ENCODE measurements at regions not wholly inside any gene's neighbourhood (a gene's known extent, or its start where the extent isn't known, plus 50 kb on each side); places are given as distances from the start of the nearest gene placed in this dataset.
"Not testable (repeated sequence)": the region's sequence is repeated elsewhere in the genome, so short reads cannot be mapped to it uniquely, and the experiment has no call there.

DNA sequence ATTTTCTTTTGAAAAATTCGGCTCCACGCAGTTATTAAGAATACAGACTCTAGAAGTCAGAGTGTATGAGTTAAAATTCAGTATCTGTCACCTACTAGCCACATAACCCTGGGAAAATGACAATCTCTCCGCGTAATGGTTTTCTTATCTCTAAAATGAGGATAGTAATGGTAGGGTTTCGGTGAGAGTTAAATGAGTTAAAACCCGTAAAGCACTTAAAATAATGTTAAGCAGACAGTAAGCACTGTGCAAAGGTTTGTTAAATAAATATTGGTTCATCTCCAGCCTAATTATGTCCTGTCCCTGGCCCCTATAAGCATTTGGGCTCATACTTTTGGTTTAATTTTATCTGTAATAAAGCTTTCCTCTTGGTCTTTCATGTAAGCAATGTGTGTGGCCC lies 350.8 kb upstream of the GRIA3 start:
- no peak for DNase-seq

GRCh38 chrX:122835886-122836285 lies 348.2 kb upstream of the GRIA3 start:
- no peak for DNase-seq

DNA sequence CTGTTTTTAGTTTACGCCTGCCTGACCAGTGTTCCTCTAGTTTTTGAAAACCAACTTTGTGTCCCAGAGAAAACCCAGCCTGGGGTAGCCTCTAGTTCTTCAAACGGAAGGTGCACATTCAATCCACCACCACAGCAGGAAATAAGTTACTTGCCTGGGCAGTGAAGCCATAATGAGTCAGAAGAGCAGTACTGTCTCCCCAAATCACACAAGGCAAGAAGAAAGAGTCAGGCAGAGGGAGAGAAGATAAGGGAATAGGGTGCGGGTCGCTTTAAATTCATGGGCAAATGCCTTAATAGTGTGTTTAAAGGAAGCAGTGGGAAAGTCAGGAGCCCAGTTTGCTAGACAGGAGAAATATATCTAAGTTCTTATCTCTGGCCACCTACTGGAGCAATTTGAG lies 333.8 kb upstream of the GRIA3 start:
- DNase-seq: peak; percentile 41

GRCh38 chrX:122856205-122856604 lies 327.9 kb upstream of the GRIA3 start:
- DNase-seq: no peak

DNA sequence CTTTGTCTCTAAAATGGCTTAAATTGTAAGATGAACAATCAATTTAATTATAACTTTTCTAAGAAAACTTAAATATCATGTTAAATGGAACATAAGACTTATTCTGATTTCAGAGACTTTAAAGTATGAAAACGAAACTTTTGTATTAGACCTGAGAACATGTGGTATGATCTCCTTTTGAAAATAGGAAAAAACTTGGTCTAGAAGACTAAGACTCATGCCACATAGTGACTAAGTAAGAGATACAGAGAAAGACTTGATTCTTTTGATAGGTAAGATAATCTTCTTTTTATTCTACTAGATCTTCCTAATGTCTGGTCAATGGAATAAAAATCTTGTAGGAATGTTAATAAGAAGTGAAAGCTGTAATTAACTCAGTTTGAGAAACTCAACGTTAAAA lies 326.3 kb upstream of the GRIA3 start:
- DNase-seq: no peak

- no peak for DNase-seq
Observed at GRCh38 chrX:122863067-122863466, 321.0 kb upstream of the GRIA3 start.

DNA sequence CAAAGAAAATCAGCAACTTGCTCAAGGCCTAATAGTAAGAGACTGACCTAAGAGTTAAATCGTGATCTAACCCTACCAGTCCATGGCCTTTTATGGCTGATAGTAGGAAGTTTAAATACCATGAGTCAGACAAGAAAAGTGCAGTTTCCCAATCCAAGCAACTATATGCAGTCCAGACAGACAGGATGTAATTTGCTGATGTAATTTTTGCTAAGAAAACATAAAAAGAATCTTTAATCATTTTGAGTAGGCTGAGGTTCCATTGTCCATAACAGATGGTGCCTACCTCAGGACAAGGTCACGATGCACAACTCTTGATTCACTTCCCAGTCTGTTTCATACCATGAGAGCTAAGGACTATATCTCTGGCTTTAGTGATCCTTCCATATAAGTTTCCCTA lies 317.5 kb upstream of the GRIA3 start:
- DNase-seq: no peak

GRCh38 chrX:122868631-122869030 lies 315.4 kb upstream of the GRIA3 start:
- no peak for DNase-seq

DNA sequence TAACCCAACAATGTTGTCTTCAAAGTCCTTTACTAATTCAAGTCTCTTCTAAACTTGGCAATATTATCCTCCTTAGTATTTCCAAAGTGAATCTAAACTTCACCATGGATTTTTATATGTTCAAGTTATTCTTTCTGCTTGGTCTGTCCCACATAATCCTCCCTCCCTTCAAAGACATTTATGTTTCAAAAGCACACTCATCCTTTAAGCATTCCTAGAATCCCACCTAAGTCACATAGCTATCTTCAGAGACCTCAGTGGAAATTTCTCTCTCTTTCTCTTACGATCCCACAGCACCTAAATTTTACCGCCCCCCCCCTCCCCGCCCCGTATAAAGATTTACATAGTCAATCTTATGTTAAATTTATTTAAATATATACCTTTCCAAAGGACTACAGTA lies 314.9 kb upstream of the GRIA3 start:
- DNase-seq: no peak

GRCh38 chrX:122878269-122878668 lies 305.8 kb upstream of the GRIA3 start:
- no peak for DNase-seq

GRCh38 chrX:122880952-122881351 lies 303.1 kb upstream of the GRIA3 start:
- no peak for DNase-seq

DNA sequence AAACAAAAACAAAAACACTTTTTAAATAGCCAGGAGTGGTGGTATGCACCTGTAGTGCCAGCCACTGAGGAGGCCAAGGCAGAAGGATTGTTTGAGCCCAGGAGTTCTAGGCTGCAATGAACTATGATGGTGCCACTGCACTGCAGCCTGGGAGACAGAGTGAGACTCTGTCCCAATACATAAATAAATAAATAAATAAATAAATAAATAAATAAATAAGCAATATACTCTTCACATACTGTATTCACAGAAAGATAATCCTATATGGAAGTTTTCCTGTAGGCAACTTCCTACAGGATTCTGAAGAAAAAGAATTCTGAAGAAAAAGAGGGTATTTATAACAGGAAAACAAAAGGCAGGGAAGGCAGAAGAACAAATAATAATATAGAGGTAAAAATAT lies 293.3 kb upstream of the GRIA3 start:
- no peak for DNase-seq

DNA sequence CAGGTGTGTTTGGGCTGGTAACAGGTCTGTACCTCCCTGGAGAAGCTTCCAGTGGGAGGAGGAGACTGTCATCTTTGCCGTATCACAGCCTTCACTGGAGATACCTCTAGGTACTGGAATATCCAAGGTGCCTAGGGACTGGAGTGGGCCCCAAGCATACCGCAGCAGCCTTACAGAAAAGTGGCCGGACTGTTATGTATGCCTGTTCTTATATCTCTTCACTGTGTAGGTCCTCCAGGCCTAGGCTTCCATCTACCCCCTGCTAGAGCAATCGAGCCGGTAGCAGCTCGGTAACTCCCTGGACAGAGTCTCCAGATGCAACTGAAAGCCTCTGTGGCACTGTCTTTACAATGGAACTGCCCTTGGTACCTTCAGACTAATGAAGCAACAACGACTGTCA lies 277.4 kb upstream of the GRIA3 start:
- no peak for DNase-seq

- DNase-seq: no peak
Observed at GRCh38 chrX:122907375-122907774, 276.7 kb upstream of the GRIA3 start.

- no peak for DNase-seq
Observed at GRCh38 chrX:122910697-122911096, 273.4 kb upstream of the GRIA3 start.

GRCh38 chrX:122913134-122913533 lies 270.9 kb upstream of the GRIA3 start:
- no peak for DNase-seq

- no peak for DNase-seq
Observed at GRCh38 chrX:122913764-122914163, 270.3 kb upstream of the GRIA3 start.

- no peak for DNase-seq
Observed at GRCh38 chrX:122914256-122914655, 269.8 kb upstream of the GRIA3 start.

- no peak for DNase-seq
Observed at GRCh38 chrX:122934131-122934530, 249.9 kb upstream of the GRIA3 start.

DNA sequence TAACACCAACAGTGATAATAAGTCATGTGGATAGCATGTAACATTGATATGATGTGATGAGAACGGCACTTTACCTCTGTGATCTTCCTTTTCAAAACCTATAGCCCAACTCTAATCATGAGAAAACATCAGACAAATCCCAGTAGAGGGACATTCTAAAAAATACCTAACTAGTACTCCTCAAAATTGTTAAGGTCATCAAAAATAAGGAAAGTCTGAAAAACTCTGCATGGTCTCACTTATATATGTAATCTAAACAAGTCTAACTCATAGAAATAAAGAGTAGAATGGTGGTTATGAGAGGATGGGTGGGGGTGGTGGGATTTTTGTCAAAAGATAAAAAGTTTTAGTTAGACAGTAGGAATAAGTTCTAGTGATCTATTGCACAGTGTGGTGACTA lies 243.9 kb upstream of the GRIA3 start:
- no peak for DNase-seq

- DNase-seq: no peak
Observed at GRCh38 chrX:122941806-122942205, 242.3 kb upstream of the GRIA3 start.

- DNase-seq: no peak
Observed at GRCh38 chrX:122943918-122944317, 240.2 kb upstream of the GRIA3 start.

DNA sequence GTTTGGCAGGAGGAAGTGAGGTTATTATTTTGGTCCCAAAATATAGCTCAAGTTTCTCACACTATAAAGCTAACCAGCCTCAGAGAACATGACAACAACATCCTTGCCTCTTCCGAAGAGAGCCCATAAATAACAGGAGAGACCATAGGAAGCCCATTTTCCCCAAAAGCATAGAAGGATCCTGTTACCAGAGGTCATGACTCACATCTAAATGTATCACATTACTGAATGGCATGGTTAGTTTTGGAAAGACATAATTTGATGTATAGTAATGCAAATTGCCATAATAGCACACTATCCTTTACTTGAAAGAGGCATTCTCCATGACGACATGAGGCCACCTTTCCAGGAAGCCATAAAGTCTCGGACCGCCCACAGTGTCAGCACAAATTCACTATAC lies 238.8 kb upstream of the GRIA3 start:
- no peak for DNase-seq

DNA sequence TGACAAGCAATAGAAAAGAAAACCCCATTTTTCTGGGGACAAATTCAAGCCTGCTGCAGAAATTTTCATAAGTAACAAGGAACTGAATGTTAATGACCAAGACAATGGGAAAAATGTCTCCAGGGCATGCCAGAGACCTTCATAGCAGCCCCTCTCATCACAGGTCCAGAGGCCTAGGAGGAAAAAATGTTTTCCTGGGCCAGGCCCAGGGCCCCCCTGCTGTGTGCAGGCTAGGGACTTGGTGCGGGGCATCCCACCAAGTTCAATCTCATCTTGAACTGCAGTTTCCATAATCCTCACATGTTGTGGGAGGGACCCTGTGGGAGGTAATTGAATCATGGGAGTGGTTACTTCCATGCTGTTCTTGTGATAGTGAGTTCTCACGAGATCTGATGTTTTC lies 211.5 kb upstream of the GRIA3 start:
- DNase-seq: no peak

GRCh38 chrX:122982521-122982920 lies 201.6 kb upstream of the GRIA3 start:
- no peak for DNase-seq

DNA sequence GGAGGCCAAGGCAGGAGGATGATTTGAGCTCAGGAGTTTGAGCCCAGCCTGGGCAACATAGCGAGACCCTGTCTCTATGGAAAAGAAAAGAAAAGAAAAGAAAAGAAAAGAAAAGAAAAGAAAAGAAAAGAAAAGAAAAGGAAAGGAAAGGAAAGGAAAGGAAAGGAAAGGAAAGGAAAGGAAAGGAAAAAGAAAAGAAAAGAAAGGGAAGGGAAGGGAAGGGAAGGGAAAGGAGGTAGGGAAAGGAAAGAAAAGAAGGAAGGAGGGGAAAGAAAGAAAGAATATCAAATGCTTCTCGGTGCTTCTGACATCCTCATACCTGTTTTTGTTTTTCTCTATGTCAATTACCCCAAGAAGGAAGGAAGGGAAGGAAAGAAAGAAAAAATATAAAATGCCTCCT lies 181.2 kb upstream of the GRIA3 start:
- DNase-seq: not testable (repeated sequence)

Measured in GDM1 (cell line).